SK-N-MC (cell line): ENCODE measurements at regions not wholly inside any gene's neighbourhood (a gene's known extent, or its start where the extent isn't known, plus 50 kb on each side); places are given as distances from the start of the nearest gene placed in this dataset.

Source experiments
- EZH2 ChIP-seq: fragments of 200-600 bp; sonication (generic); IDR thresholded peaks from one replicate; pipeline ENCODE4 v1.6.1; 2017; ENCODE audit warnings: antibody characterized with exemption
- POLR2AphosphoS5 ChIP-seq: IDR thresholded peaks from 2 replicates; pipeline ENCODE4 v1.6.1; 2012; ENCODE audit warnings: mild to moderate bottlenecking, low read depth, low read length, borderline replicate concordance

GRCh38 chr11:37264060-37264459 is 666.0 kb upstream of the RAG2 start:
- peak; percentile 67; the same call in 1 of the 2 replicates for TF ChIP-seq POLR2AphosphoS5
- TF ChIP-seq EZH2: no peak
